OCI-LY7 (cell line): ENCODE measurements at regions not wholly inside any gene's neighbourhood (a gene's known extent, or its start where the extent isn't known, plus 50 kb on each side); places are given as distances from the start of the nearest gene placed in this dataset.

Experiments
- BruUV-seq: library from RNA; stranded (reverse); fragments of 400-500 nt; replicated peaks from 2 replicates; lab custom pipeline; 2021; lab: Mats Ljungman, UMichigan
- CTCF ChIA-PET: fragments of 300-600 bp; sonication (Branson Sonifier 250); formaldehyde crosslinking; loops from one replicate; lab custom pipeline; 2022; ENCODE audit warnings: antibody characterized with exemption; ENCODE audit not compliant: unreplicated experiment; lab: Charles Lee
- POLR2A ChIA-PET: fragments of 300-600 bp; sonication (Branson Sonifier 250); formaldehyde crosslinking; loops from one replicate; lab custom pipeline; 2022; ENCODE audit warnings: antibody characterized with exemption; lab: Charles Lee
- DNase-seq: peaks from one replicate; pipeline ENCODE4 v3.0.0-alpha.2; 2015; ENCODE audit warnings: low spot score
- H2AFZ ChIP-seq: fragments of 200-600 bp; sonication (generic), shearing (Covaris generic); 2 replicates; pipeline ENCODE4 v1.6.1; 2014; ENCODE audit warnings: mild to moderate bottlenecking, antibody characterized with exemption, low read length, moderate library complexity
- H3K27ac ChIP-seq: fragments of 200-600 bp; sonication (generic); 2 replicates; pipeline ENCODE4 v1.5.1; 2014; ENCODE audit warnings: mixed run types, low read depth, mild to moderate bottlenecking, moderate library complexity, low read length, inconsistent platforms; ENCODE audit not compliant: poor library complexity, severe bottlenecking
- H3K36me3 ChIP-seq: fragments of 200-600 bp; sonication (generic); 2 replicates; pipeline ENCODE4 v1.6.1; 2014; ENCODE audit warnings: mild to moderate bottlenecking, antibody characterized with exemption, low read length, moderate library complexity, mixed read lengths; ENCODE audit not compliant: insufficient read depth
- H3K4me1 ChIP-seq: fragments of 200-600 bp; sonication (generic); 2 replicates; pipeline ENCODE4 v1.5.1; 2014; ENCODE audit warnings: mild to moderate bottlenecking, low read length; ENCODE audit not compliant: insufficient read depth, poor library complexity, severe bottlenecking
- H3K4me2 ChIP-seq: fragments of 200-600 bp; sonication (generic); 2 replicates; pipeline ENCODE4 v1.6.1; 2014; ENCODE audit warnings: mild to moderate bottlenecking, low read length
- H3K4me3 ChIP-seq: fragments of 200-600 bp; sonication (generic); 2 replicates; pipeline ENCODE4 v1.5.1; 2014; ENCODE audit warnings: mild to moderate bottlenecking, low read depth, low read length; ENCODE audit not compliant: poor library complexity, severe bottlenecking
- H3K79me2 ChIP-seq: fragments of 200-600 bp; sonication (generic); 2 replicates; pipeline ENCODE4 v1.6.1; 2016; ENCODE audit warnings: low read depth, mild to moderate bottlenecking, low read length, moderate library complexity, mixed read lengths; ENCODE audit not compliant: insufficient read depth
- H3K9me2 ChIP-seq: fragments of 200-600 bp; sonication (generic); 2 replicates; pipeline ENCODE4 v1.6.1; 2016; ENCODE audit warnings: mild to moderate bottlenecking, low read length, mixed read lengths; ENCODE audit not compliant: insufficient read depth
- H3K9me3 ChIP-seq: fragments of 200-600 bp; sonication (generic); 2 replicates; pipeline ENCODE4 v1.6.1; 2014; ENCODE audit warnings: mild to moderate bottlenecking, mixed run types, low read length, mixed read lengths
- H4K20me1 ChIP-seq: fragments of 200-600 bp; sonication (generic); 2 replicates; pipeline ENCODE4 v1.6.1; 2014; ENCODE audit warnings: mild to moderate bottlenecking, antibody characterized with exemption, low read length, moderate library complexity, mixed read lengths; ENCODE audit not compliant: insufficient read depth
- CTCF ChIP-seq: fragments of 200-600 bp; sonication (generic); conservative IDR thresholded peaks from 2 replicates; pipeline ENCODE4 v1.5.1; 2014; ENCODE audit warnings: mild to moderate bottlenecking, antibody characterized with exemption, low read length, moderate library complexity, mixed read lengths
- EZH2phosphoT487 ChIP-seq: fragments of 200-600 bp; sonication (generic); IDR thresholded peaks from 2 replicates; pipeline ENCODE4 v1.6.1; 2018; ENCODE audit warnings: low read depth, borderline replicate concordance, mild to moderate bottlenecking, mixed run types, antibody characterized with exemption, low read length, moderate library complexity, mixed read lengths
- intact Hi-C: fragments of 100-400 bp; cut with micrococcal nuclease; formaldehyde crosslinking; loops from one replicate; pipeline ENCODE4 v1.10.0; 2022; ENCODE audit not compliant: unreplicated experiment

- Histone ChIP-seq H3K79me2 (no peaks in the 10 kb centered on the region), H3K4me3 (no peak overlapping the region), H2AFZ (no peak overlapping the region), H3K36me3 (no peaks in the 10 kb centered on the region), H3K9me3 (no peaks in the 10 kb centered on the region), H3K9me2 (no peaks in the 10 kb centered on the region), H3K4me1 (no peaks in the 10 kb centered on the region), H3K4me2 (no peak overlapping the region), H4K20me1 (no peaks in the 10 kb centered on the region), H3K27ac (no peak overlapping the region)
- ChIA-PET CTCF (no interaction called here), POLR2A (interaction anchor here (0.6 kb wide), 1 partner anchor 359 kb away, joined by 4 read pairs; no protein-coding TSS in a partner anchor)
- no peak for DNase-seq
- intact Hi-C loops: no loop called here
- TF ChIP-seq EZH2phosphoT487 (no peak), CTCF (no peak)
- no TSS peak for BruUV-seq
Observed at GRCh38 chr4:148693913-148694649, 251.9 kb upstream of the NR3C2 start.

GRCh38 chr4:148692242-148692641 is 250.0 kb upstream of the NR3C2 start:
- Histone ChIP-seq H3K4me2 (no peak overlapping the region), H3K27ac (no peak overlapping the region), H3K9me3 (no peaks in the 10 kb centered on the region), H3K4me3 (no peak overlapping the region), H3K79me2 (no peaks in the 10 kb centered on the region), H3K9me2 (no peaks in the 10 kb centered on the region), H3K4me1 (no peaks in the 10 kb centered on the region), H2AFZ (no peak overlapping the region), H3K36me3 (no peaks in the 10 kb centered on the region), H4K20me1 (no peaks in the 10 kb centered on the region)
- intact Hi-C loops: no loop called here
- BruUV-seq: no TSS peak
- DNase-seq: no peak
- ChIA-PET POLR2A (no interaction called here), CTCF (no interaction called here)
- TF ChIP-seq CTCF (no peak), EZH2phosphoT487 (no peak)

- no peaks in the 10 kb centered on the region for H3K79me2 ChIP-seq
- no peaks in the 10 kb centered on the region for H3K4me1 ChIP-seq
- intact Hi-C loops: no loop called here
- no peaks in the 10 kb centered on the region for H3K36me3 ChIP-seq
- TF ChIP-seq CTCF (no peak), EZH2phosphoT487 (no peak)
- no peaks in the 10 kb centered on the region for H3K9me2 ChIP-seq
- no peaks in the 10 kb centered on the region for H4K20me1 ChIP-seq
- no peaks in the 10 kb centered on the region for H3K9me3 ChIP-seq
- CTCF ChIA-PET: no interaction called here
- no peak overlapping the region for H3K27ac ChIP-seq
- BruUV-seq: no TSS peak
- POLR2A ChIA-PET: no interaction called here
- no peak overlapping the region for H3K4me3 ChIP-seq
- no peak for DNase-seq
- no peak overlapping the region for H2AFZ ChIP-seq
- no peak overlapping the region for H3K4me2 ChIP-seq
Observed at GRCh38 chr4:148686449-148686848, 244.2 kb upstream of the NR3C2 start.
